NB4 (cell line): ENCODE measurements at regions not wholly inside any gene's neighbourhood (a gene's known extent, or its start where the extent isn't known, plus 50 kb on each side); places are given as distances from the start of the nearest gene placed in this dataset.

Experiments used
- DNase-seq: peaks from one replicate; pipeline ENCODE4 v3.0.0; 2010; ENCODE audit warnings: low read depth
- H3K4me3 ChIP-seq: one replicate; pipeline ENCODE4 v1.5.1; 2011; ENCODE audit warnings: mild to moderate bottlenecking, low read depth, low read length, moderate library complexity
- CTCF ChIP-seq: IDR thresholded peaks from one replicate; pipeline ENCODE4 v1.5.1; 2012; ENCODE audit warnings: low read depth, low read length
- MAX ChIP-seq: IDR thresholded peaks from 2 replicates; pipeline ENCODE4 v1.6.1; 2011; ENCODE audit warnings: low read depth, low read length
- MYC ChIP-seq: IDR thresholded peaks from 2 replicates; pipeline ENCODE4 v1.6.1; 2011; ENCODE audit warnings: low read depth, low read length
- POLR2A ChIP-seq: IDR thresholded peaks from 2 replicates; pipeline ENCODE4 v1.6.1; 2011; ENCODE audit warnings: mild to moderate bottlenecking; ENCODE audit not compliant: insufficient read length; ENCODE audit errors: extremely low read depth

- no peak for DNase-seq
- TF ChIP-seq POLR2A = no peak
- TF ChIP-seq MAX = no peak
- no peak for TF ChIP-seq MYC
- no peak for TF ChIP-seq CTCF
- H3K4me3 ChIP-seq = no peak overlapping the region
Observed at GRCh38 chr15:67901922-67902321, 62.1 kb upstream of the RNU6-1 start.

- TF ChIP-seq MYC (no peak), MAX (no peak), CTCF (no peak), POLR2A (no peak)
- no peak for DNase-seq
Observed at GRCh38 chr15:67902579-67903009, 62.7 kb upstream of the RNU6-1 start.

GRCh38 chr15:67903708-67904107 lies 63.9 kb upstream of the RNU6-1 start:
- TF ChIP-seq POLR2A (no peak), MAX (no peak), CTCF (no peak), MYC (no peak)
- H3K4me3 ChIP-seq = no peak overlapping the region
- DNase-seq = no peak

More at GRCh38 chr15:67902579-67903009, 62.7 kb upstream of the RNU6-1 start:
- H3K4me3 ChIP-seq = no peak overlapping the region

- TF ChIP-seq MAX (no peak), CTCF (no peak), MYC (no peak), POLR2A (no peak)
- H3K4me3 ChIP-seq = no peak overlapping the region
- no peak for DNase-seq
Observed at GRCh38 chr15:67905628-67906027, 65.8 kb upstream of the RNU6-1 start.

GRCh38 chr15:67906382-67906781 lies 66.5 kb upstream of the RNU6-1 start:
- no peak overlapping the region for H3K4me3 ChIP-seq
- TF ChIP-seq POLR2A (no peak), CTCF (no peak), MAX (no peak), MYC (no peak)
- no peak for DNase-seq

GRCh38 chr15:67907184-67907723 lies 67.4 kb upstream of the RNU6-1 start:
- H3K4me3 ChIP-seq = no peak overlapping the region
- DNase-seq = no peak
- TF ChIP-seq CTCF = no peak
- TF ChIP-seq POLR2A = no peak
- TF ChIP-seq MYC = no peak
- TF ChIP-seq MAX = no peak
